Mesothelial cell of epicardium (in vitro differentiated cells): ENCODE measurements at regions not wholly inside any gene's neighbourhood (a gene's known extent, or its start where the extent isn't known, plus 50 kb on each side); places are given as distances from the start of the nearest gene placed in this dataset.

ENCODE experiments used
- DNase-seq, 2 experiments: peaks; one replicate each; pipeline ENCODE4 v3.0.0; 2021; ENCODE audit warnings: low spot score in 2 of 2; ENCODE audit not compliant: unreplicated experiment in 2 of 2
- H3K27ac Mint-ChIP-seq: 2 replicates; pipeline ENCODE4 v1.8.0; 2021; ENCODE audit warnings: mixed read lengths
- H3K27me3 Mint-ChIP-seq: 2 replicates; pipeline ENCODE4 v1.8.0; 2021; ENCODE audit warnings: low read depth, mixed read lengths
- H3K36me3 Mint-ChIP-seq: 2 replicates; pipeline ENCODE4 v1.8.0; 2021; ENCODE audit warnings: mixed read lengths
- H3K4me1 Mint-ChIP-seq: 2 replicates; pipeline ENCODE4 v1.8.0; 2021; ENCODE audit warnings: mixed read lengths
- H3K4me3 Mint-ChIP-seq: 2 replicates; pipeline ENCODE4 v1.8.0; 2021; ENCODE audit warnings: mild to moderate bottlenecking, moderate library complexity, mixed read lengths
- H3K9me3 Mint-ChIP-seq: 2 replicates; pipeline ENCODE4 v1.8.0; 2021; ENCODE audit warnings: mixed read lengths
- TF ChIP-seq, protein P1 (sequence below): fragments of 200-600 bp; sonication (generic); IDR thresholded peaks from one replicate; pipeline ENCODE4 v1.5.0; 2021; ENCODE audit warnings: antibody characterized with exemption; ENCODE audit not compliant: unreplicated experiment

GRCh38 chr6:55088902-55089301 lies 85.4 kb upstream of the HCRTR2 start:
- H3K36me3 Mint-ChIP-seq, result no peaks in the 10 kb centered on the region
- TF ChIP-seq, protein P1, sequence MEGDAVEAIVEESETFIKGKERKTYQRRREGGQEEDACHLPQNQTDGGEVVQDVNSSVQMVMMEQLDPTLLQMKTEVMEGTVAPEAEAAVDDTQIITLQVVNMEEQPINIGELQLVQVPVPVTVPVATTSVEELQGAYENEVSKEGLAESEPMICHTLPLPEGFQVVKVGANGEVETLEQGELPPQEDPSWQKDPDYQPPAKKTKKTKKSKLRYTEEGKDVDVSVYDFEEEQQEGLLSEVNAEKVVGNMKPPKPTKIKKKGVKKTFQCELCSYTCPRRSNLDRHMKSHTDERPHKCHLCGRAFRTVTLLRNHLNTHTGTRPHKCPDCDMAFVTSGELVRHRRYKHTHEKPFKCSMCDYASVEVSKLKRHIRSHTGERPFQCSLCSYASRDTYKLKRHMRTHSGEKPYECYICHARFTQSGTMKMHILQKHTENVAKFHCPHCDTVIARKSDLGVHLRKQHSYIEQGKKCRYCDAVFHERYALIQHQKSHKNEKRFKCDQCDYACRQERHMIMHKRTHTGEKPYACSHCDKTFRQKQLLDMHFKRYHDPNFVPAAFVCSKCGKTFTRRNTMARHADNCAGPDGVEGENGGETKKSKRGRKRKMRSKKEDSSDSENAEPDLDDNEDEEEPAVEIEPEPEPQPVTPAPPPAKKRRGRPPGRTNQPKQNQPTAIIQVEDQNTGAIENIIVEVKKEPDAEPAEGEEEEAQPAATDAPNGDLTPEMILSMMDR, result no peak
- H3K4me1 Mint-ChIP-seq, result no peaks in the 10 kb centered on the region
- H3K27ac Mint-ChIP-seq, result no peak overlapping the region
- no peak for DNase-seq
- H3K27me3 Mint-ChIP-seq, result no peaks in the 10 kb centered on the region
- H3K4me3 Mint-ChIP-seq, result no peak overlapping the region
- peaks cover 51% of the 10 kb centered on the region for H3K9me3 Mint-ChIP-seq

GRCh38 chr6:55089325-55089724 lies 85.0 kb upstream of the HCRTR2 start:
- Mint-ChIP-seq H3K4me1 (no peaks in the 10 kb centered on the region), H3K9me3 (peaks cover 48% of the 10 kb centered on the region), H3K27me3 (no peaks in the 10 kb centered on the region), H3K36me3 (no peaks in the 10 kb centered on the region), H3K4me3 (no peak overlapping the region), H3K27ac (no peak overlapping the region)
- no peak for DNase-seq
- TF ChIP-seq, protein P1, result no peak

DNA sequence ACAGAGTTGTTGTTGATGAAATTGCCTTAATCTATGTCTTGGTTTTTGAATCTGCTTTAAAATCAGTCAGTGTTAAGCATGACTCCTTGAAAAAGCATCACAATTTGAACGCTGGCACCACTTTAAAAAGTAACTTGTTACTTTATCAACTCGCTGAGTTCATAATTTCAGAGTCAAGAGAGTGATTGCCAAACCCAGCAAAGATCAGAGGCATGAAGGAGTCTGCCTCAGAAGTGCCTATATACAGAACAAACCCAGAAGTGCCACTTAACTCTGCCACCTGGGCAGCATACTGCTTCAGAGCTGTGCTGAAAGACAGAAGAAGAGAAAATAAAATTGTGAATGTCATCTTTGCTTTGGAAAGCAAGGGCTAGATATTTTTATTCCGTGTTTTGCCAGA lies 73.6 kb upstream of the HCRTR2 start:
- H3K4me3 Mint-ChIP-seq, result no peak overlapping the region
- no peak overlapping the region for H3K27ac Mint-ChIP-seq
- no peaks in the 10 kb centered on the region for H3K9me3 Mint-ChIP-seq
- no peaks in the 10 kb centered on the region for H3K27me3 Mint-ChIP-seq
- H3K36me3 Mint-ChIP-seq, result no peaks in the 10 kb centered on the region
- no peak for DNase-seq
- TF ChIP-seq, protein P1, result no peak
- no peaks in the 10 kb centered on the region for H3K4me1 Mint-ChIP-seq

DNA sequence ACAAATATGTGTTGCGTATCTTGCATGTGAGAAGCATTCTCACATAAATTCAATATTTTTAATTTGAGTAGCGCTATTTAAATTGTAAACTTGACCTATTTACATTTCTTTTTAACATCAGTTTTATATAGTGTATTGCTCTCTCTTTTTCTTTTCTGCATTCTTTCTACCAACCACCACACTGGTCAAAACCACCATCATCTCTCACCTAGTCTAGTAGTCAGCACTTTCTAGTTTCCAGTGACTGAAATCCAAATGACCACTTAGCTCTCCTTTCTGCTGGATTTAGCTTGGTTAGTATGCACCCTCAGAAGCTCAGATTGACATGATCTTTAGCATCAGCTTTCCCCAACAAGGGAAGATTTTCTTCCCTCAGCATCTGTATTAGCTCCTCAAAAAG lies 73.2 kb upstream of the HCRTR2 start:
- H3K36me3 Mint-ChIP-seq, result no peaks in the 10 kb centered on the region
- H3K27ac Mint-ChIP-seq, result no peak overlapping the region
- no peak for DNase-seq
- no peaks in the 10 kb centered on the region for H3K27me3 Mint-ChIP-seq
- H3K4me1 Mint-ChIP-seq, result no peaks in the 10 kb centered on the region
- no peak overlapping the region for H3K4me3 Mint-ChIP-seq
- TF ChIP-seq, protein P1, result no peak
- H3K9me3 Mint-ChIP-seq, result no peaks in the 10 kb centered on the region

GRCh38 chr6:55108134-55109130 lies 65.9 kb upstream of the HCRTR2 start:
- no peak for DNase-seq
- no peak overlapping the region for H3K4me3 Mint-ChIP-seq
- H3K27me3 Mint-ChIP-seq, result no peaks in the 10 kb centered on the region
- no peaks in the 10 kb centered on the region for H3K36me3 Mint-ChIP-seq
- peaks cover 26% of the 10 kb centered on the region for H3K9me3 Mint-ChIP-seq
- TF ChIP-seq, protein P1, result no peak
- peaks cover 11% of the 10 kb centered on the region for H3K4me1 Mint-ChIP-seq
- H3K27ac Mint-ChIP-seq, result no peak overlapping the region
